IPS DF 19.7 (cell line): ENCODE measurements at regions not wholly inside any gene's neighbourhood (a gene's known extent, or its start where the extent isn't known, plus 50 kb on each side); places are given as distances from the start of the nearest gene placed in this dataset.
"Not testable (repeated sequence)": the region's sequence is repeated elsewhere in the genome, so short reads cannot be mapped to it uniquely, and the experiment has no call there.

Source experiments
- DNase-seq: peaks from one replicate; pipeline ENCODE4 v3.0.0-alpha.2; 2013; ENCODE audit warnings: low read depth, low spot score

DNA sequence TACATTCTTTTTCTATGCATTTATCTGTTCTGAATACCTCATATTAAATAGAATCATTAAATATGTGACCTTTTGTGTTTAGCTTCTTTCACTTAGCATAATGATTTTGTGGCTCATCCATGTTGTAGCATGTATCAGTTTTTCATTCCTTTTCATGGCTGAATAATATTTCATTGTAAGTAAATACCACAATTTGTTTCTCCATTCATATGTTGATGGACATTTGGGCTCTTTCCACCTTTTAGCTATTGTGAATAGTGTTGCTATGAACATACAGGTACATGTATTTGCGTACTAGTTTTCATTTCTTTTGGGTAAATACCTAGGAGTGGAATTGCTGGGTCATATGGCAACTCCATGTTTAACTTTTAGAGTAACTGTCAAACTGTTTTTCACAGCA, 85.1 kb downstream of the GNL3L start:
- DNase-seq, result no peak

DNA sequence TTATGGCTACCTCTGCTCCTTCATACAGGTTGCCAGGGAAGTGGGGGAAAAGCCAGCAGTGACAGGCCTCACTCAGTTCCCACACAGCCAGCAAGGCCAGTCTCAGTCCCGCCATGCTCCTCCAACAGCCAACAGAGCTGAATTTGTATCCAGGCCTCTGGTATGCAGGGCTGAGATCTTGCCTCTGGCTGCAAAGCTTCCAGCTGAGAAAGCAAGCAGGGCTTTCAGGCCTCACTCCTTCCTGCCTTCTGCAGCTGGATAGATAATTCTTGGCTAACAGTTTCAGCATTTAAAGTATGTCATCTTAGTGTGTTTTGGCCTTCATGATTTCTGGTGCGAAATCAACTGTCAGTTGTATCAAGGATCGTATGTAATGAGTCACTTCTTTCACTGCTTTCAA, 103.6 kb downstream of the GNL3L start:
- no peak for DNase-seq

DNA sequence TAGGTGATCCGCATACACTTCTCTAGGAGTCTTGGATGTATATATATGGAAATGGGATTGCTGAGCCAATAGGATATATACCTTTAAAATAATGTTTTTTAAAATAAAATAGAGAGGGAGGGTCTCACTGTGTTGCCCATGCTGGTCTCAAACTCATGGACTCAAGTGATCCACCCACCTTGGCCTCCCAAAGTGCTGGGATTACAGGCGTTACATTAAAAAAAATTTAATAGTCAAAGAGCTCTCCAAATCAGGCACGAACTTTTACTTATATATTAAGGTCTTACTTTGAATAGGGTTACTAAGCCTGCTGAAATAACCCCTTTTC, 109.0 kb downstream of the GNL3L start:
- no peak for DNase-seq

DNA sequence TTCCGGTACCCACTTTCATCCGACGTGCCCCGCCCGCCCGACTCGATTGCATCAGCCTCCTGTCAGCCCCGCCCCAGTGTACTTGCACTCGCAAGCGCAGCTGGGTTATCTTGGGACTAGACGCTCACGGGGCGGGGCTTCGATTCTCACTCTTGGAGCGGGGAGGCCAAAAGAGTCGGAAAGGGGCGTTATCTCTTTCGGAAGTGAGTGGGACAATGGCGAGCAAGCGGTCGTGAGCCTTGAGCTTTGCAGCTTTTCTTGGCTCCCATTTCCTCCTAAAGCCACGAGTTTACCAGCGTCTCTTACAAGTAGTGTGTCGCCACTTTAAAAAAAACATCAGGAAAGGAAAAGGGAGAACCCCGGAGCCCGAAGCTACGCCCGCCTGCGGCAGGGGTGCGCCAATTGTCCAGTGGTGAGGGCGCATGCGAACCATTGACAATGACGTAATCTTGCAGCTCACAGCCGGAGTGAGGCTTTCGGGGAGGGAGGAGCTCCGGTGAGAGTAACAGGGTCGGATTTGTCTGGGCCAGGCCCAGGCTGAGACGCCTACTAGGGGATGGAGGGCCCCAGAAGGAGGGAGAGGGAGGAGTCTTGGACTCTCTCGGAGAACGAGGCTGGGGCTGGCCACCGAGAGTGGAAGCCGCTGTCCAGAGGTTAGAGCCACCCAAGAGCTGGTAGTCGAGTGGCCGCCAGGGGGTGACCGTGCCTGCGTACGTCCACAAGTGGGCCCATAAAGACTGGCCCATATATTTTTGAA, 109.5 kb downstream of the GNL3L start:
- peak; percentile 85 for DNase-seq

DNA sequence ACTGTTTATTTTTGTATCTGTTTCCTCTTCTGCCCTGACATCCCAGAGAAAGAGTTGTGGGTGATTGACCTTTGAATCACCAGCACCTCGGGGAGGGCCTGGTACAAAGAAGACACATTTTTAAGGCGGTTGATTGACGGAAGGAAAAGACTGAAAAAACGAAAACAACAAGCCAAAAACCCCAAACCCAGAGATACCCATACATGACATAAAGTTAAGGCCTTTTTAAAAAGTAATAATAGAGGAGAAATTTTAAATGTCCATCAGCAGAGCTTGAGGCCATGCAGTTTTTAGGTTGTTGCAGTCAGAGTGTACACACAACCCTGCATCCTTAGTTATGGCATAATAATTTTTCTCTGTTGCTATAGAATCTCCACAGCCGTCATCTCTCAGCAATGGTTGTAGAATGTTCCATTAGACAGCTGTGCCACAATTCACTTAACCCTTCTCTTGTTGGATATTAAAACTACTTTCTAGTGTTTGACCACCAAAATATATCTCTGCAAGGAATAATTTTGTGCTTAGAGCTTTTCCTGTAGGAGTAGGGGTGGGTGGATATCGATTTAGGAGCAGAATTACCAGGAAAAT, 110.2 kb downstream of the GNL3L start:
- no peak for DNase-seq

DNA sequence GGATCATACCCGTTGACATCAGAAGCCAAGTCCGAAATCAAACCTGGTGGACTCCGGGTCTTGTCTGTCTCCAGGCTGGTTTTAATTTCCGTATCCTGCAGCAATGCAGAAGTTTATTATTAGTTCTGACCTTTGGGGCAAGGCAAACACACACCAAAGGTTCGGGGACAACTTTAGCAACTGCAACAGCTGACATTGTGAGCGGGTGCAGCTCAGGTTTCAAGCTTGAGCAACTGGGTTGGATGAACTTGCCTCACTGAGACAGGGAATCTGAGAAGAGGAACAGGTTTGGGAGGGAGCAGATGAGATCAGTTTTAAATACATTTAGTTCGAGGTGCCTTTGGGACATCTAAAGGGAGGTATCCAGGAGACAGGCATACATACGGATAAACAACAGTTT, 110.7 kb downstream of the GNL3L start:
- no peak for DNase-seq

DNA sequence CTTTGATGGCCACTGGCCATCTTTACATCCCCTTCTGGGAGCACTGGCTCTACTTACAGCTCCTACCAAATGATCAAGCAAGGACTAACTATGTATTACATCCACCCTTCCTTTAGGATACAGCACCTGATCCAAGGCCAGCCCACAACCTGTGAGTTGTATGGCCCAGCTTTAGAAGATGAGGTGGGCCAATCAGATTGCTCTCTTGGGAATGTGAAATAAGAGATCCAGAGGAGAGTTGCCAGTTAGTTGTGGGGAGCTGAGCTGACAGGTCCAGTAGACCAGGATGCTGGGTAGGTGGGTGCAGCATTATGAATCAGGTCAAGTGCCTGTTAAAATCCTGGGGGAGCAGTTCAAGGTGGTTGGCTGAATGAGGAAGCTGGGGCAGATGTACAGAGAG, 111.5 kb downstream of the GNL3L start:
- no peak for DNase-seq

DNA sequence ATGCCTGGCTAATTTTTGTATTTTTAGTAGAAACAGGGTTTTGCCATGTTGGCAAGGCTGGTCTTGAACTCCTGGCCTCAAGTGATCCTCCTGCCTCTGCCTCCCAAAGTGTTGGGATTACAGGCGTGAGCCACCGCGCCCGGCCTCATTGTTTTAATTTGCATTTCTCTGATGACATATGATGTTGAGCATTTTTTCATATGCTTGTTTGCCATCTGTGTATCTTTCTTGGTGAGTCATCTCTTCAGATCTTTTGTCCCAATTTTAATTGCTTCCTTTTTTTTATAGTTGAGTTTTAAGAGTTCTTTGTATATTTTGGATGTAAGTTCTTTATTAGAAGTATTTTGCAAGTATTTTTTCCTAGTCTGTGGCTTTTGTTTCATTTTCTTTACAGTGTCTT, 117.6 kb downstream of the GNL3L start:
- not testable (repeated sequence) for DNase-seq

DNA sequence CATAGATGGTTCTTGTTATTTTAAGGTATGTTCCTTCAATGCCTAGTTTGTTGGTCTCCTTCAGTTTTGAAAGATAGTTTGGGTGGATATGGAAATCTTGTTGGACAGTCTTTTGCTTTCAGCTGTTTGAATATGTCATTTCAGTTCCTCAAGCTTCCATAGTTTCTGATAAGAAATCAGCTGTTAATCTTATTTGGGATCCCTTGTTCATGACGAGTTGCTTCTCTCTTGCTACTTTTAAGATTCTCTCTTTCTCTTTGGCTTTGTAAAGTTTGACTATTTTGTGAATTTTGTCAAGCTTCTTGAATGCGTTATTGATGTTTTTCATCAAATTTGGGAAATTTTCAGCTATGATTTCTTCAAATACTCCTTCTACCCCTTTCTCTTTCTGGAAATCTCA, 129.5 kb downstream of the GNL3L start:
- DNase-seq, result no peak

DNA sequence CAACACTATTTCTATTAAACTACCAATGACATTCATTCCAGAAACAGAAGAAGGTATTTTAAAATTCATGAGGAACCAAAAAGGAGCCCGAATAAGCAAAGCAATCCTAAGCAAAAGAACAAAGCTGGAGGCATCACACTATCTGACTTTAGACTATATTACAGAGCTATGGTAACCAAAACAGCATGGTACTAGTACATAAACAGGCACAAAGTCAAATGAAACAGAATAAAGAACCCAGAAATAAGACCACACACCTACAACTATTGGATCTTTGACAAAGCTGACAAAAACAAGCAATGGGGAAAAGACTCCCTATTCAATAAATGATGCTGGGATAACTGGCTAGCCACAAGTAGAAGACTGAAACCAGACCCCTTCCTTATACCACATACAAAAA, 122.3 kb downstream of the ITIH6 start:
- DNase-seq, result no peak

DNA sequence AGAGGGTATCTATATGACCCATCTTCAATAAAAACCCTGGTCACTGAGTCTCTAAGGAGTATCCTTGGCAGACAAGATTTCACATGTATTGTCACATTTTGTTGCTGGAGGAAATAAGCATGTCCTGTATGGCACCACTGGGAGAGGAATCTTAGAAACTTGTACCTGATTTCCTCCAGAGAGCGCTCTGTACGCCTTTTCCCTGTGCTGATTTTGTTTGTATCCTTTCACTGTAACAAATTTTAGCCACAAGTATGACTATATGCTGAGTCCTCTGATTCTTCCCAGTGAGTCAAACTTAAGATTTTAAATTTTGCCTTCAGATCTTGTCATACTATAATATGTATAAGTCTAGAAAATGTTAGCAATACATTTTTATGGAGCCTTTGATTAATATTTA, 102.8 kb downstream of the ITIH6 start:
- no peak for DNase-seq

DNA sequence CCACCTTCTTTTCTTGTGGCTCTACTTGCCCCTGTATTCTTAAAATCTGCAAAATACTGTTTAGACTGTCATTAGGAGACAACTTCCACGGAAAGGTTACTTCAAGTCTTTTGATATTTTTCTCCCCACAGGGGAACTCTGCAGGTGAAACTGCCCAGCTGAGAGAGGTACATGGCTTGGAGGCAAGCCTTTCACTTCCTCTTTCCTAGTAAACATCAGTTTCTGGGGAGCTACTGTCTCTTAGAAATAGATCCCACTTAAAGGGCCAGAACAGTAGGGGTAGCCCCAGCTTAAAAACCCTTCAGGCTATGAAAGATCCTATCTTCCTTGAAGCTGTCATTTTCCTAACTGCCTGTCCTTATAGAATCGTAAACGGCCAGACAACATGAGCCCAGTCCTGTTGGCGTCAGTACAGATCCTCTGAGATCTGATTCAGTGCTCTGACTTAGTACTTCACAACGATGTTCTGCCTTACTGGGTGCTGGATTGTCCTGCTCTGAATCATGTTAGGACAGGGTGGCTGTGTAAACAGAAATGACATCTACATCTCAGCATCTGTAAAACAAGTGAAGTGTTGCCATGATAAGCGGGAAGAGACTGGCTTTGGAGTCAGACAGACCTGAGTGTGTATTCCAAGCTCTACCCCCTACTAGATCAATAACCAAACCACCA, 102.1 kb downstream of the ITIH6 start:
- no peak for DNase-seq
